Caki2 (cell line): ENCODE measurements at regions not wholly inside any gene's neighbourhood (a gene's known extent, or its start where the extent isn't known, plus 50 kb on each side); places are given as distances from the start of the nearest gene placed in this dataset.

ENCODE experiments used
- DNase-seq: peaks from one replicate; pipeline ENCODE4 v3.0.0-alpha.2; 2015; ENCODE audit warnings: low read depth
- in situ Hi-C: cut with HindIII; loops from 2 replicates; pipeline ENCODE4 v1.10.0; 2016; ENCODE audit warnings: low sequenced_read_pairs, low pct_unique_long_range_greater_than_20kb, mixed read lengths

GRCh38 chr12:102622618-102623017 lies 142.3 kb upstream of the IGF1 start:
- DNase-seq, result no peak
- in situ Hi-C loops, result no loop called here

DNA sequence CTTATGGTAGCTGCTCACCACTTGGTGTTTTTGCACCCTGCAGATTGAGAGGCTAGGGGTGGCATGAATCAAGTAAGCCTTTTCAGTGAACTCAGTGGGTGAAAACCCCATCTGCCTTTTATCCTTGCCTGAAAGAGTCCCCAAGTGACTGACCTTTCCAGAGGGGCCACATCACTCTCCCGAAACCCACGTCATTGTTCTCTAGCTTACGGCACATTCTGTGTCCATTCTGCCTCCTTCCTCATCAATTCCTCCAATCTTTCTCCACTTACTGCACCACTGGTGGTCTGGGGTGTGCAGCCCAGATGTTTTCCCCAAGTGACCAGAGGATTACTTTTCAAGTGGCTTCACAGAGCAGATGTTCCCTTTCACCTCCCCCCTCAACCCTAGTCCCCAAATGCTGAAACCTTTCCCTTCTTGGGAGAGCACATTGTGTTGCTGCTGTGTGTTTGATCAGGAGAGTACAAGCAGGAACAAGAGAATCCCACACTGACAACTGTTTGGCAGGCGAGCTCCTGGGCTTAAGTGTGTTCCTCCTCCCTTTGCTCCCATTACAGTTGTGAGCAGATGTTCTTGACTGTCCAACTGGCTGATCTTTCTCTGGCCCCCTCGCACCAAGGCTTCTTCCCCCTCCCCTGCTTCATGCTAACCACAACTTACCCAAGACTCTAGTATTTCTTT lies 138.0 kb upstream of the IGF1 start:
- in situ Hi-C loops, result no loop called here
- DNase-seq, result no peak

DNA sequence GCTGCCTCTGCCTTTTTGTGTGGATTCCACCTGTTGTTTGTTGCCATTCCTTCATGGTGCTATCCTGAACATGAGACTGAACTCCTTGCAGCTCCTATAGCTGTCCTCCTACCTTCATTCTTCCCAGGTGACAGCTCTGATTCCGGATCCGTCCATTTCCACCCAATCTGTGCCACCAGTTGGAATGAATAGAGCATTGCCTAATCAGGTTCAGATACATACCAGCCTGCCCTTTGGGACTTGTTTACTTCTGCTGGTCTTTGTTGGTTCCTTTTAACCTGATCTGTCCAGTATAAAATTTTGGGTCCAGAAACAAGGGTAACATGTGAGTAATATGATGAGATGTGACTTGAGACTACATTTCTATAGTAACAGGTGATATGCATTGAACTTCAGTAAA lies 136.3 kb upstream of the IGF1 start:
- in situ Hi-C loops, result no loop called here
- DNase-seq, result no peak

DNA sequence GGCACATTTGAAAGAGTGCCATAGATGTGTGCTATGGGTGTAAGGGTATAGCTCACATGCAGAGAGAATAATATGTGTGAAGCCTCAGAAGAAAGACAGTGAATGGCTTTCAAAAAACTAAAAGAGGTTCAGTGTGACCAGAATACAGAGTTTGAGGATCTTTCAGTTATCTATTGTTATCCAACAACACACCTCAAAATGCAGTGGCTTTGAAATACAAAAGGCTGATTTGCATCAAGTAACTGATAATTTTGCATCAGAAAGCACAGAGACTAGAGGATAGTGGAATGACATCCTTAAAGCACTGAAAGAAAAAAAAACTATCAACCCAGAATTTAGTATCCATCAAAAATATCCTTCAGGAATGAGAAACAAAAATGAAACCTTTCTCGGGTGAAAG lies 131.6 kb upstream of the IGF1 start:
- no peak for DNase-seq
- in situ Hi-C loops, result no loop called here

DNA sequence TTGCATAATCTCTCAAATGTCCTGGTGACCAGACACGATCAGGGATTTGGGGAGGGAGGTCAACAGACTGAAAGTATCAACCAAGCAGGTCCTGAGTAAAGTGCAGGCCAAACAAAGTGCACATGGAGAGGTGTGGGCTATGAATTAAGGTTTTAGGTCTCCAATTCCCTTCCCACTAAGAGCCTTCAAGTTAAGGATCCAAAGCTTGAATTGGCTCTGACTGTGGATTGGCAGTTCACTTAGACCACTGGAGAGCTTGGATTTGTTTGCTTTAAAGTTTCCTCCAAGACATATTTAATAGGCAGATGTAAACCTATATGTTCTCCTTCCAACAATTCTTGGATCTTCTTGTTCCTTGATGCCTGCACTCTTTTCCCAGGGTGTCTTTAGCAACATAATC lies 129.6 kb upstream of the IGF1 start:
- DNase-seq, result no peak
- in situ Hi-C loops, result no loop called here

DNA sequence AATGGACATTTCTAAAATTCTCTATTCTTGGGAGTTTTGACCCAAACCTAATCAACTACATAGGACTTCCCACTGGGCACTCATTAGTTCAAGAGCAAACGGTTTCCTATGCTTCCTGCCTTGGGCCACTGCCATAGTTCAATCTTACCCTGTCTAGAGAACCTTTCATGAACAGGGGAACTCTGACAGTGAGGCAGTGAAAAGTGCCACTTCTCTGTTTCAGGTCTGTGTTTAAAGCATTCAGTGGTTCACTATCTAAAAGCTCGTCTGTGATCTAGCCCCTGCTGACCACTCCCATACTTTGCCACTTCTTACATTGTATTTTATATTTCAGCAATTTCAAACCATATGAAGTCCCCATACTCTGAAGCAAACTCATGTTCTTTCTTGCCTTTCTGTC lies 122.7 kb upstream of the IGF1 start:
- no peak for DNase-seq
- in situ Hi-C loops, result no loop called here

DNA sequence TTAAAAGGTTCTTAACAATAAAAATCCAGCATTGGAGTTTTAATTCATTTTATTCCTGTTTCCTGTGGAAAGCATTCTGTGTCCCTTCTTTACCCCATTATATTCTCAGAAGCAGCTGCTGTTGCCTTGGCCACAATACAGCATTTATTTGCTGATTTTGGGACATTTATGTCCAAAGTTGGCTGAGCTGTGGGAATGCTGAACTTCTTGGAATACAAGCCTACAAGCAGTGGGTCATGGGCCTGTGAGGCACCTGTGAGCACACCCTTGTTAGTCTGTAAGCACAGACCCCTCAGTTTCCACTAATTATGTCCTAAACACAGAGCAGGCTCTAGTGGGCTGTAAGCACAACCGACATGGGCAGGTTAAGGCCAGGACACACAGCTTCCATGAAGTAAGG lies 122.2 kb upstream of the IGF1 start:
- no peak for DNase-seq
- in situ Hi-C loops, result no loop called here

DNA sequence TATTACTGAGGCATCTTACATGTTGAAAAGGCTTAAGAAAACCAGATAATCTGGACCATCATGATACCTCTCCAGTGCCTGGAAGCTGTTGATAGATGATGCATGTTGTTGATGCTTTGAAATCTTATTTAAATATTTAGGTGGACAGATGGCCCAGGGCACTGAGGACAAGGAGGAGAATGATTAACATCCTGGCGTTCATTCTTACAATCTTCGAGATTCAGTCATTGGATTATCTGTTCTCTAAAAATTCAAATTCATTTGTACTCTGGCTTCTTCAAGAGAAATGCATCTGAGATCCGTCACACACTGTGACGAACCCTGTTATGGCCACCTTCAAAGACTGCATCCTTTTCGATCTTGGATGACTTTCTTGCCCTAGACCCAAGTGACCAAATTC lies 121.3 kb upstream of the IGF1 start:
- in situ Hi-C loops, result no loop called here
- no peak for DNase-seq

GRCh38 chr12:102596687-102597086 lies 116.3 kb upstream of the IGF1 start:
- in situ Hi-C loops, result no loop called here

GRCh38 chr12:102596031-102596430 lies 115.7 kb upstream of the IGF1 start:
- in situ Hi-C loops, result no loop called here
- no peak for DNase-seq

More at GRCh38 chr12:102596687-102597086, 116.3 kb upstream of the IGF1 start:
- DNase-seq, result no peak

DNA sequence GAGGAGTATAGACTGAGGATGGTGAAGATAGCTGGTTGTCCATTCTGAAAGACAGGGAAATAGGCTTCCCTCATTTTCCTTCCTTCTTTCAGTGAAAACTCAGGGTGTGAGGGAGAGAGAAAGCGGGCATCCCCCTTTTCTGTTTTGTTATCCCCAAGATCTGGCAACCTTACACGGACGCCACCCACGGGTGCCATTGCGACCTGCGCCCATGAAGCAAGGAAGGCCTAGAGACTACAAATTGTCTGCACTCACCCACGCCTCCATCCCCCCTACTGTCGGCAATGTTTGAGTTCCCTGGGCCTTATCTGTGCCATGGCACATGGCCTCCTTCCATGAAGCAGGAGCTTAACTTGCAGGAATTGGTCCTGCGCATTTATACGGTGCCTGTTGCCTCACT lies 115.0 kb upstream of the IGF1 start:
- no peak for DNase-seq
- in situ Hi-C loops, result no loop called here

- in situ Hi-C loops, result no loop called here
- no peak for DNase-seq
These were observed 112.8 kb upstream of the IGF1 start for GRCh38 chr12:102593134-102593533.

- DNase-seq, result no peak
- in situ Hi-C loops, result no loop called here
These were observed 111.8 kb upstream of the IGF1 start for GRCh38 chr12:102592134-102592533.

DNA sequence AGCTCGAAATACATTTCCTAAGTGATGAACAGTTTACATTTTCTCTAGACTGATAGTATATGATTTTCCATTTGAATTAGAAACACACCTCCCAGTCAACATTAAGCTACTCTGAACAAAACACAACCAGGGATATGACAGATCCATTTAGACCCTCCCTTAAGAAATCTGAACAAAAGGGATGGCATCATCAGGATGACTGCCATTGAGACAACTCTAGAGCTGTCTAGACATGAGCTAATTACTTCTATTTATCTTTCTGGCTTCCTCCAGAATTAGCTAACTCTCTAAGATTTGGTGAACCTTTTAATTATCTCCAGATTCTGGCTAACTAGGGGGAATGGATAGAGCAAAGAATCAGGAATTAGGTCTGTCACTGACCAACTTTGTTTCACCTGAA lies 92.9 kb upstream of the IGF1 start:
- in situ Hi-C loops, result no loop called here
- DNase-seq, result no peak

DNA sequence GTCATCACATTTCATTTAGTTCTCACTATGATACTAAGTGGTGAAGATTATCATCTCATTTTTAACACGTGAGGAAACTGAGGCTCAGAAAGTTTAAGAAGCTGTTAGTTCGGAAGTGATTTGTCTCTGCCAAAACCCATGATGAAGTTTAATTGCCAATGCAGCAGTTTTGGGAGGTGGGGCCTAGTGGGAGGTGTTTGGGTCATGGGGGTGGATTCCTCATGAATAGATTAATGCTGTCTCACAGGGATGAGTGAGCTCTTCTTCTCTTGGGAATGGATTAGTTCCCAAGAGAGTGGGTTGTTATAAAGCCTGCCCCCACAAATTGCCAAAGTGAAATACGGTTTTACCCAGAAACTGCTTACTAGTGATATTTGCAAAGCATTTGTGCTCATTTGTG lies 91.5 kb upstream of the IGF1 start:
- in situ Hi-C loops, result no loop called here
- DNase-seq, result no peak

GRCh38 chr12:102570256-102570655 lies 89.9 kb upstream of the IGF1 start:
- in situ Hi-C loops, result no loop called here
- no peak for DNase-seq

GRCh38 chr12:102569803-102570202 lies 89.4 kb upstream of the IGF1 start:
- in situ Hi-C loops, result no loop called here
- DNase-seq, result no peak

DNA sequence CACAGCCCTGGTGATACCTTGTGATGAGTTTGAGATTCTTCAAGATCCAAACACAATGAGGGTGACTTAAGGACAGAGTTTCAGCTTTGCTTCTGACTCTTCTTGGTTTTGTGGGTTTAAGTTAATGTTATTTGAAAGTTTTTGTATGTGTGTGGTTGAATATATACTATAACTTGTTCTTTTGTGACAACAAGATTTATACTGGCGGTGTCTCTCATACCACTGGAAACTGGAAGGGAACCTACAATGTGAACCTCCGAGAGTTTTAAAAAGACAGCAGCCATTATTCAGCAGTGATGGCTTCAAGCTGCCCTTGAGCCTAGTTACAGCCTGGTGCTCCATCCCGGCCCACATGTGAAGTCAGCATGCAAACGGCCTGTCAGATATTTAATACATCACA lies 87.9 kb upstream of the IGF1 start:
- no peak for DNase-seq

DNA sequence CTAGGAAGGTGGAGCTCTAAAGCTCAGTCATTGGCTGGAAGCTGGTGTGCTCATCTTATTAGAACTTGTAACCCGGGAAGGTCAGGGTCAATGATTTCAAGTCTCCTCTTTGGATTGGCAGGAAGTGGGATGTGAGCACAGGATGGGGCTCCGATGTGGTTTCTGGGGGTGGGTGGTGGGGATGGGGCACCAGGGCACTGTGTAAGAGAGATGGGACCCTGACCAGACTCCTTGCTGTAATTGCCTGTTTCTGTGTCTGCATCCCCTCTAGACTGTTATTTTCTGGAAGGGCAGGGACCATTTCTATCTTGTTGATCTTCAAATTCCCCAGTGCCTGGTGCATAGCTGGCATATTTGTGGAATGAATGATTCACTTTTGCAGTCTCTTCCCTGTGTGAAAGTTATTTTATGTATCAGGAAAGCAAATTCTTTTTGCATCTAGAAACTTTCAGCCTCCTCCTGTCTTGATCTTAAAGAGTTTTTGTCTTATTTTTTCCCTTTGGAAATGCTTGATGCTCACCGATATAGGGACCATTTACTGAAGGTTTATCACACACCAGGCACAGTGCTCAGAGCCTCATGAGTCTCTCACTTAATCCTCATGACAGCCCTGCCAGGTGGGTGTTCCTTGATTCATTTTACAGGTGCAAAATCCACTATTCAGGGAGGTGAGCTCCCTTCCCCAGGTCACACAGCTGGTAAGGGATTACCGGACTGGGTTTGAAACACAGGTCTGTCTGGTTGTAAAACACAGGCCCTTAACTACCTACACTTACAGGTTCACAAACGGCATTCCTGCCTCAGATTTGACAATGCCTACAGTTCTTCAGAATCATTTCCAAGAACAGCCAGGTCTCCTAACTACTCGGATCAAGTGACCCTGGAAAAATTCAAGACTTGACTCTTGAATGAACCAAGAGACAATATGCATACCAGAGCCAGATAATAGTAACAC lies 86.9 kb upstream of the IGF1 start:
- in situ Hi-C loops, result no loop called here
- peak; percentile 75 for DNase-seq

More for the DNA sequence above, 87.9 kb upstream of the IGF1 start:
- in situ Hi-C loops, result no loop called here

DNA sequence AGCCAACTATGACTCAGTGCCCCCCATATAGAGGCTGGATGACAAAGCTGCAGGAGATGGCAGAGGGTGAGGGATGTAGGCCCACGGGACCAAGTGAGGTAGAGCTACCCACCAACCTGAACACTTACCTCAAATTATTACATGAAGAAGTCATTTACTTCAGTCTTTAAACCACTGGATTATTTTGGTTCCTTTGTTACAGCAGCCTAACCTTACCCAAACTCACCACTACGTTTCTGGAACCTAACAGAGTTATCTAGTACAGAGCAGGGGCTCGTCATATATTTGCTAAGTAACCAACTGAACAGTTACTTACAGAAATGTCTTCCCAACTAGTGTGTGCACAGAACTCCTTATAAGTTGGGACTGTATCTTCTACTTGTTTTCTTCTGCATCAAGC lies 85.2 kb upstream of the IGF1 start:
- in situ Hi-C loops, result no loop called here
- DNase-seq, result no peak
